ENCODE measurements at regions not wholly inside any gene's neighbourhood (a gene's known extent, or its start where the extent isn't known, plus 50 kb on each side); places are given as distances from the start of the nearest gene placed in this dataset.

GRCh38 chr1:100622506-100622905 is 84.6 kb downstream of the GPR88 start:
- TF ChIP-seq CTCF (conservative IDR thresholded peaks at IDR 0.05; ENCODE audit: low read depth, low read length), result no peak
- TF ChIP-seq EZH2 (IDR thresholded peaks at IDR 0.05; ENCODE audit: borderline replicate concordance, low read depth, low read length, poor library complexity, severe bottlenecking), result no peak
